ENCODE measurements at regions not wholly inside any gene's neighbourhood (a gene's known extent, or its start where the extent isn't known, plus 50 kb on each side); places are given as distances from the start of the nearest gene placed in this dataset.
A peak's percentile ranks its signal among the peaks of the same experiment; 100 is the strongest.
"Not testable (repeated sequence)": the region's sequence is repeated elsewhere in the genome, so short reads cannot be mapped to it uniquely, and the experiment has no call there.

DNA sequence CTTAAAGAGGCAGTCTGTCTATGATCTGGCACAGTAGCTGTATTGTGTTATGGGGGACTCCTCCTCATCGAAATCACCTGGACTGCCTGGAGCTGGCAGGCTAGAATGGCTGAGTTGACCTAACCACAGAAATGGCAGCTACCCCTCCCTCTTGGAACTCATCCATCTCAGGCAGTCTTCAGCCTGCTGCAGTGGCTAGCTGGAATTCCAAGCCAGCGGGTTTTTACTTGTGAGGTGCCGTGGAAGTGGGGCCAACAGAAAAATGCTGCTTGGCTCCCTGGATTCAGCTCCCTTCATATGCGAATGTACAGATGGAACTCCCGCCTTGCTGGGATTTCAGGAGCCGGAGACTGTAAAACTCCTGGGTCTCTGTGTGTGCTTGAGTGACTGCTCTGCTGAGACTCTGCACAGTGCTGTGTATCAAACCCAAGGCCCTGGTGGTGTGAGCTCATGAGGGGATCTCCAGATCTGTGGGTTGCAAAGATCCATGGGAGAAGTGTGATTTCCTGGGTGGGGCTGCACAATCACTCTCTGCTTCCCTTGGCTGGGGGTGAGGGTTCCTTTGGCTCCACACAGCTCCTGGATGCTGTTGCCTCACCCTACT lies 316.9 kb downstream of the CTH start:
- no peak for TF ChIP-seq CTCF (IDR thresholded peaks at IDR 0.05; ENCODE audit: insufficient read depth, low read length)
- DNase-seq (ENCODE audit: low read depth): peak; percentile 32
- no peak overlapping the region for H3K4me3 ChIP-seq (ENCODE audit: low read depth, low read length)

- not testable (repeated sequence) for DNase-seq (ENCODE audit: low read depth); H3K4me3 ChIP-seq (ENCODE audit: low read depth, low read length)
Observed at GRCh38 chr1:70736518-70736917, 311.1 kb downstream of the PTGER3 start.

GRCh38 chr1:70737125-70737524 lies 310.5 kb downstream of the PTGER3 start:
- peak; percentile 3 for DNase-seq (ENCODE audit: low read depth)
- peak; percentile 20 for TF ChIP-seq CTCF (IDR thresholded peaks at IDR 0.05; ENCODE audit: insufficient read depth, low read length)
- no peak overlapping the region for H3K4me3 ChIP-seq (ENCODE audit: low read depth, low read length)

- TF ChIP-seq CTCF (IDR thresholded peaks at IDR 0.05; ENCODE audit: insufficient read depth, low read length): no peak
- no peak for DNase-seq (ENCODE audit: low read depth)
- H3K4me3 ChIP-seq (ENCODE audit: low read depth, low read length): no peak overlapping the region
Observed at GRCh38 chr1:70738624-70739023, 309.0 kb downstream of the PTGER3 start.

GRCh38 chr1:70745199-70745598 lies 302.4 kb downstream of the PTGER3 start:
- peak; percentile 39 for DNase-seq (ENCODE audit: low read depth)
- peak; percentile 67 for TF ChIP-seq CTCF (IDR thresholded peaks at IDR 0.05; ENCODE audit: insufficient read depth, low read length)
- H3K4me3 ChIP-seq (ENCODE audit: low read depth, low read length): no peak overlapping the region

DNA sequence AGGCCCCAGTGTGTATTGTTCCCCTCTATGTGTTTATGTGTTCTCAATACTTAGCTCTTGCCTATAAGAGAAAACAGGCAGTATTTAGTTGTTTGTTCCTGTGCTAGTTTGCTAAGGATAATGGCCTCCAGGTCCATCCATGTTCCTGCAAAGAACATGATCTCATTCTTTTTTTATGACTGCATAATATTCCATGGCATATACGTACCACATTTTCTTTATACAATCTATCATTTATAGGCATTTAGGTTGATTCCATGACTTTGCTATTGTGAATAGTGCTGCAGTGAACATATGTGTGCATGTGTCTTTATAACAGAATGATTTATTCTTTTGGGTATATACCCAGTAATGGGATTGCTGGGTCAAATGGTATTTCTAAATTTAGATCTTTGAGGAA lies 301.6 kb downstream of the PTGER3 start:
- not testable (repeated sequence) for H3K4me3 ChIP-seq (ENCODE audit: low read depth, low read length); DNase-seq (ENCODE audit: low read depth)

DNA sequence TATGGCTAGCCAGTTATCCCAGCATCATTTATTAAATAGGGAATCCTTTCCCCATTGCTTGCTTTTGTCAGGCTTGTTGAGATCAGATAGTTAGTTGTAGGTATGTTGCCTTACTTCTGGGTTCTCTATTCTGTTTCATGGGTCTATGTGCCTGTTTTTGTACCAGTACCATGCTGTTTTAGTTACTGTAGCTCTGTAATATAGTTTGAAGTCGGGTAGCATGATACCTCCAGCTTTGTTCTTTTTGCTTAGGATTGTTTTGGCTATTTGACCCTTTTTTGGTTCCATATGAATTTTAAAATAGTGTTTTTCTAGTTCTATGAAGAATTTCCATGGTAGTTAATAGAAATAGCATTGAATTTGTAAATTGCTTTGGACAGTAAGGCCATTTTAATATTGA lies 300.5 kb downstream of the PTGER3 start:
- not testable (repeated sequence) for H3K4me3 ChIP-seq (ENCODE audit: low read depth, low read length); DNase-seq (ENCODE audit: low read depth)

- H3K4me3 ChIP-seq (ENCODE audit: low read depth, low read length); DNase-seq (ENCODE audit: low read depth): not testable (repeated sequence)
Observed at GRCh38 chr1:70751676-70752287, 295.8 kb downstream of the PTGER3 start.

GRCh38 chr1:70754701-70755100 lies 292.9 kb downstream of the PTGER3 start:
- no peak for DNase-seq (ENCODE audit: low read depth)
- H3K4me3 ChIP-seq (ENCODE audit: low read depth, low read length): no peak overlapping the region
- TF ChIP-seq CTCF (IDR thresholded peaks at IDR 0.05; ENCODE audit: insufficient read depth, low read length): no peak
